T-cell (primary cell): ENCODE measurements at regions not wholly inside any gene's neighbourhood (a gene's known extent, or its start where the extent isn't known, plus 50 kb on each side); places are given as distances from the start of the nearest gene placed in this dataset.
"Not testable (repeated sequence)": the region's sequence is repeated elsewhere in the genome, so short reads cannot be mapped to it uniquely, and the experiment has no call there.

ENCODE experiments used
- ATAC-seq, 4 experiments: fragments of 200-7000 bp in 3 of 4; fragments of 150-1000 bp in 1 of 4; cut with Tn5 transposase; replicated peaks in 1 of 4; 1 replicate in 3 of 4; 2 replicates in 1 of 4; pipeline ENCODE4 v1.10.0; 2021; ENCODE audit warnings: moderate library complexity in 3 of 4, mild to moderate bottlenecking in 2 of 4, moderate number of reproducible peaks in 1 of 4
- CTCF ChIA-PET, 2 donors: fragments of 300-600 bp; sonication (Branson Sonifier 250); formaldehyde crosslinking; loops; one replicate each; lab custom pipeline; 2022; ENCODE audit warnings: antibody characterized with exemption in 2 of 2; lab: Charles Lee
- POLR2A ChIA-PET, 2 donors: fragments of 300-600 bp; sonication (Branson Sonifier 250); formaldehyde crosslinking; loops; one replicate each; lab custom pipeline; 2022; ENCODE audit warnings: antibody characterized with exemption in 2 of 2; lab: Charles Lee
- DNase-seq, 35 experiments: peaks; one replicate each; pipeline versions ENCODE4 v3.0.0 to v3.0.0-alpha.2; 2013 to 2023
- H3K27ac ChIP-seq: one replicate; pipeline ENCODE4 v1.5.1; 2013; ENCODE audit warnings: low read length
- H3K27me3 ChIP-seq, 2 experiments: replicated peaks in 1 of 2; 1 replicate in 1 of 2; 2 replicates in 1 of 2; pipeline versions ENCODE4 v1.6.1 to v1.7.0; 2013; ENCODE audit warnings: low read length in 1 of 2, mixed read lengths in 1 of 2; ENCODE audit not compliant: control insufficient read depth in 2 of 2, insufficient read depth in 2 of 2; ENCODE audit errors: extremely low read depth in 1 of 2
- H3K36me3 ChIP-seq, 2 donors: 1 replicate in 1 of 2; 2 replicates in 1 of 2; pipeline versions ENCODE4 v1.6.1 to v1.7.0; 2013; ENCODE audit warnings: low read length in 1 of 2; ENCODE audit not compliant: control insufficient read depth in 2 of 2, insufficient read depth in 1 of 2; ENCODE audit errors: extremely low read depth in 1 of 2
- H3K4me1 ChIP-seq, 2 experiments: 1 replicate in 1 of 2; 2 replicates in 1 of 2; pipeline versions ENCODE4 v1.6.1 to v1.7.0; 2013; ENCODE audit warnings: low read length in 2 of 2, mixed read lengths in 1 of 2; ENCODE audit not compliant: insufficient read depth in 2 of 2, control insufficient read depth in 1 of 2; ENCODE audit errors: extremely low read depth in 1 of 2
- H3K4me3 ChIP-seq, 2 donors: 1 replicate in 1 of 2; 2 replicates in 1 of 2; pipeline versions ENCODE4 v1.5.1 to v1.7.0; 2013; ENCODE audit warnings: mild to moderate bottlenecking in 2 of 2, low read length in 1 of 2, moderate library complexity in 1 of 2; ENCODE audit not compliant: control insufficient read depth in 1 of 2; ENCODE audit errors: extremely low read depth in 1 of 2
- H3K9me3 ChIP-seq: 2 replicates; pipeline ENCODE4 v1.7.0; 2013
- H3K27ac Mint-ChIP-seq, 2 donors: one replicate each; pipeline ENCODE4 v1.8.0; 2020 to 2021; ENCODE audit warnings: mild to moderate bottlenecking in 2 of 2, mixed read lengths in 2 of 2
- H3K27me3 Mint-ChIP-seq, 2 donors: one replicate each; pipeline ENCODE4 v1.8.0; 2021 to 2022; ENCODE audit warnings: mixed read lengths in 2 of 2
- H3K36me3 Mint-ChIP-seq: one replicate; pipeline ENCODE4 v1.8.0; 2021; ENCODE audit warnings: mixed read lengths
- H3K4me1 Mint-ChIP-seq, 3 donors: one replicate each; pipeline ENCODE4 v1.8.0; 2020 to 2022; ENCODE audit warnings: mixed read lengths in 3 of 3, mild to moderate bottlenecking in 1 of 3
- H3K4me3 Mint-ChIP-seq, 3 donors: one replicate each; pipeline ENCODE4 v1.8.0; 2020 to 2022; ENCODE audit warnings: mild to moderate bottlenecking in 3 of 3, mixed read lengths in 3 of 3, moderate library complexity in 3 of 3
- H3K9me3 Mint-ChIP-seq, 3 donors: one replicate each; pipeline ENCODE4 v1.8.0; 2020 to 2022; ENCODE audit warnings: mixed read lengths in 3 of 3
- WGBS: methylation state at CpG from one replicate; pipeline ENCODE4 v1.1.5; 2013; ENCODE audit warnings: missing lambda C conversion rate; ENCODE audit not compliant: insufficient coverage; 5-methylcytosine and 5-hydroxymethylcytosine counted together

DNA sequence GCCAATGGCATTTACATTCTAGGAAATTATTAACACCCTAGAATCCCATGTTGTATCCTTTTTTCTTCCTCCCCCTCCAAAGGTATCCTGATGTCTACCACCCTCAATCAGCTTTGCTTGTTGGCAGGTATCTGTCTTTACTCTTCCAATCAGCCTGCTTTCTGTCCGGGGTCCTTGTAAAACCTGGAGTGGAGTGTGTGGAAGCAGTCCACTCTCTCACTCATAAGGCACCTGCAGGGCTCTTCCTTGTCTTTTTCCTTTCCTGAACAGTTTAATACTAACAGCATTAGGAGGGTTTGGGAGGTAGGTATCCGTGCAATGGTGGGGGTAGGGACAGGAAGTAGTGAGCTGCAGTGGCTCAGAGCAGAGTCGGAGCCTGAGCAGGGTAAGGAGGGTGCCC lies 193.4 kb downstream of the BARX2 start:
- no peak overlapping the region for H3K27ac ChIP-seq
- no peaks in the 10 kb centered on the region for H3K9me3 ChIP-seq
- Mint-ChIP-seq H3K4me3 (no peak overlapping the region), H3K27me3 (peaks cover 0 to 3% of the 10 kb centered on the region in 2 donors), H3K4me1 (no peaks in the 10 kb centered on the region), H3K27ac (no peak overlapping the region), H3K9me3 (peaks cover 8 to 20% (median 12%) of the 10 kb centered on the region in 3 donors), H3K36me3 (no peaks in the 10 kb centered on the region)
- ATAC-seq (no peak), DNase-seq (no peak)
- POLR2A ChIA-PET: no interaction called here
- H3K36me3 ChIP-seq: no peaks in the 10 kb centered on the region
- CTCF ChIA-PET: no interaction called here
- H3K4me1 ChIP-seq: no peaks in the 10 kb centered on the region
- no peak overlapping the region for H3K4me3 ChIP-seq
- peaks cover 0 to 5% of the 10 kb centered on the region in 2 experiments for H3K27me3 ChIP-seq
- 67% methylated on average over 2 of the region's 3 CpGs for WGBS

DNA sequence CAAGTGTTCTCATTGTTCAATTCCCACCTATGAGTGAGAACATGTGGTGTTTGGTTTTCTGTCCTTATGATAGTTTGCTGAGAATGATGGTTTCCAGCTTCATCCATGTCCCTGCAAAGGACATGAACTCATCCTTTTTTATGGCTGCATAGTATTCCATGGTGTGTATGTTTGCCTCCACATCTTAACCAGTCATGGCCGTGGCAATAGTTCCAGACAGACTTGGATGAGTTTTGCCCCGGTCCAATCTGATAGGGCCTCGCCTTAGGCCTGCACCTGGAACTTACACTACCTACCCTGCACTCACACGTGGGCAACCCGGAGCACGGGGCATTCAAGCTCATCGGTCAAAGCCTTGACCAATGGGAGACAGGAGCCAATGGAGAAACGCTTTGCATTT lies 197.0 kb downstream of the BARX2 start:
- H3K36me3 Mint-ChIP-seq, DNase-seq, H3K27me3 Mint-ChIP-seq, H3K9me3 ChIP-seq, H3K36me3 ChIP-seq, H3K27ac ChIP-seq, H3K4me1 ChIP-seq, ATAC-seq, H3K4me3 ChIP-seq, H3K4me1 Mint-ChIP-seq, H3K4me3 Mint-ChIP-seq, POLR2A ChIA-PET, H3K27ac Mint-ChIP-seq: not testable (repeated sequence)
- H3K27me3 ChIP-seq: peaks cover 0 to 15% of the 10 kb centered on the region in 2 experiments
- CTCF ChIA-PET: interaction anchor here in 1 of 2 donors (0.7 kb wide), 1 partner anchor 78 kb away, joined by 3 read pairs; no protein-coding TSS in a partner anchor
- WGBS: 95% methylated on average over 7 of the region's 8 CpGs
- peaks cover 16 to 28% (median 18%) of the 10 kb centered on the region in 3 donors for H3K9me3 Mint-ChIP-seq

GRCh38 chr11:129573161-129573560 lies 197.5 kb downstream of the BARX2 start:
- H3K27me3 ChIP-seq: peaks cover 0 to 15% of the 10 kb centered on the region in 2 experiments
- no peaks in the 10 kb centered on the region for H3K36me3 Mint-ChIP-seq
- no peaks in the 10 kb centered on the region for H3K4me1 Mint-ChIP-seq
- 87% methylated on average over 13 of the region's 13 CpGs for WGBS
- H3K4me3 ChIP-seq: no peak overlapping the region
- ATAC-seq (no peak), DNase-seq (no peak)
- ChIA-PET POLR2A (no interaction called here), CTCF (interaction anchor here in 1 of 2 donors (0.7 kb wide), 1 partner anchor 77 kb away, joined by 3 read pairs; no protein-coding TSS in a partner anchor)
- peaks cover 0 to 10% of the 10 kb centered on the region in 2 donors for H3K27me3 Mint-ChIP-seq
- H3K36me3 ChIP-seq: no peaks in the 10 kb centered on the region
- no peak overlapping the region for H3K4me3 Mint-ChIP-seq
- H3K9me3 ChIP-seq: no peaks in the 10 kb centered on the region
- no peak overlapping the region for H3K27ac Mint-ChIP-seq
- H3K27ac ChIP-seq: no peak overlapping the region
- no peaks in the 10 kb centered on the region for H3K4me1 ChIP-seq
- peaks cover 16 to 28% (median 18%) of the 10 kb centered on the region in 3 donors for H3K9me3 Mint-ChIP-seq

DNA sequence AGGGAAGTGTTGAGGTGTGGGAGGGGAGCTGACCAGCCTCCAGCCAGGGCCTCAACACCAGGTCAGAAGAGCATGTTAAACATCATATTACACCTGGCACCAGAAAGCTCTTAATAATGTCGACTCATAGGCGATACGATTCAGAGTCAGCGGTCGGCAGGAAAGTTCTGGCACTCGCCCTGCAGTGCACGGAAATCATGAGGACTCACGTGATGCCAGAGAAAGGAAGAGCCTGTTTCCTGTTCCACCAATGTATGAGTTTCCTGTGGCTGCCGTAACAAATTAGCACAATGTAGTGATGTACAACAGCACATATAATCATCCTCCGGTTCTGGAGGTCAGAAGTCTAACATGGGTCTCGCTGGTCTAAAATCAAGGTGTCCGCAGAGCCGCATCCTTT lies 198.8 kb downstream of the BARX2 start:
- 58% methylated on average over 13 of the region's 13 CpGs for WGBS
- H3K4me3 Mint-ChIP-seq: no peak overlapping the region
- ATAC-seq (no peak), DNase-seq (no peak)
- H3K36me3 Mint-ChIP-seq: no peaks in the 10 kb centered on the region
- peaks cover 15 to 18% (median 16%) of the 10 kb centered on the region in 3 donors for H3K9me3 Mint-ChIP-seq
- H3K4me3 ChIP-seq: no peak overlapping the region
- H3K9me3 ChIP-seq: no peaks in the 10 kb centered on the region
- H3K27ac ChIP-seq: no peak overlapping the region
- ChIA-PET CTCF (no interaction called here), POLR2A (interaction anchor here in 1 of 2 donors (0.6 kb wide), 1 partner anchor 1377 kb away, joined by 4 read pairs; no protein-coding TSS in a partner anchor)
- no peaks in the 10 kb centered on the region for H3K4me1 Mint-ChIP-seq
- H3K36me3 ChIP-seq: no peaks in the 10 kb centered on the region
- no peak overlapping the region for H3K27ac Mint-ChIP-seq
- H3K27me3 ChIP-seq: peaks cover 0 to 15% of the 10 kb centered on the region in 2 experiments
- H3K4me1 ChIP-seq: no peaks in the 10 kb centered on the region
- H3K27me3 Mint-ChIP-seq: peaks cover 1 to 14% of the 10 kb centered on the region in 2 donors

GRCh38 chr11:129576652-129577051 lies 201.0 kb downstream of the BARX2 start:
- no peaks in the 10 kb centered on the region for H3K36me3 ChIP-seq
- H3K4me3 Mint-ChIP-seq: no peak overlapping the region
- peaks cover 0 to 15% of the 10 kb centered on the region in 2 experiments for H3K27me3 ChIP-seq
- no peak overlapping the region for H3K27ac Mint-ChIP-seq
- H3K9me3 Mint-ChIP-seq: peaks cover 3 to 12% (median 8%) of the 10 kb centered on the region in 3 donors
- ChIA-PET CTCF (no interaction called here), POLR2A (no interaction called here)
- H3K4me1 Mint-ChIP-seq: no peaks in the 10 kb centered on the region
- H3K4me3 ChIP-seq: no peak overlapping the region
- H3K36me3 Mint-ChIP-seq: no peaks in the 10 kb centered on the region
- H3K9me3 ChIP-seq: no peaks in the 10 kb centered on the region
- H3K27me3 Mint-ChIP-seq: peaks cover 1 to 14% of the 10 kb centered on the region in 2 donors
- DNase-seq: no peak
- ATAC-seq: no peak
- WGBS: no CpG with 5 or more reads among the region's 2 CpGs
- no peaks in the 10 kb centered on the region for H3K4me1 ChIP-seq
- no peak overlapping the region for H3K27ac ChIP-seq

DNA sequence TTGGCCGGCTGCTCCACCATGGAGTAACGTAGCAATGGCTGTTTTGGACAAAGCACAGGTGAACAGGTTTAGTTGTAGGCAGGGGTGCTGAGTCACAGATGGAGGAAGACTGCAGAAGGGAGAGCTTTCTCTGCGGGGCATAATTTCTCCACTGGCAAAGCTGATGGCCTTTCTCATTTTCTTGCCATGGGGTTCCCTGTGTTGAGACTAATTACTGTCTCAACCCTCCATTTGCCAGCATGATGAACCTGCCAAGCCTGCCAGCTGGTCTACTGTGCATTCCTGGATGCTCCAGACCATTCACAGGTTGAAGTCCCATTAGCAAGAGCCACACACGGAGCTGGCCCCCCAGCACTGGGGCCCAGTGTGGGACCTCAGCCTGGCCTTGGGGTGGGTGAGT lies 202.4 kb downstream of the BARX2 start:
- peaks cover 1 to 14% of the 10 kb centered on the region in 2 donors for H3K27me3 Mint-ChIP-seq
- CTCF ChIA-PET: no interaction called here

More for the DNA sequence above, 202.4 kb downstream of the BARX2 start:
- no peaks in the 10 kb centered on the region for H3K36me3 ChIP-seq
- Mint-ChIP-seq H3K27ac (no peak overlapping the region), H3K4me1 (no peaks in the 10 kb centered on the region), H3K9me3 (peaks cover 3 to 12% (median 8%) of the 10 kb centered on the region in 3 donors), H3K36me3 (no peaks in the 10 kb centered on the region), H3K4me3 (no peak overlapping the region)
- H3K9me3 ChIP-seq: no peaks in the 10 kb centered on the region
- 94% methylated on average over 3 of the region's 4 CpGs for WGBS
- peaks cover 0 to 15% of the 10 kb centered on the region in 2 experiments for H3K27me3 ChIP-seq
- H3K4me1 ChIP-seq: no peaks in the 10 kb centered on the region
- H3K4me3 ChIP-seq: no peak overlapping the region
- H3K27ac ChIP-seq: no peak overlapping the region
- POLR2A ChIA-PET: no interaction called here
- DNase-seq (no peak), ATAC-seq (no peak)
